KBM-7 (cell line): ENCODE measurements at regions not wholly inside any gene's neighbourhood (a gene's known extent, or its start where the extent isn't known, plus 50 kb on each side); places are given as distances from the start of the nearest gene placed in this dataset.
A peak's percentile ranks its signal among the peaks of the same experiment; 100 is the strongest.

Source experiments
- DNase-seq: peaks from one replicate; pipeline ENCODE4 v3.0.0-alpha.2; 2015
- in situ Hi-C: fragments of 300-500 bp; cut with MboI; formaldehyde crosslinking; loops from 2 replicates; pipeline ENCODE4 v1.14.3; 2020; ENCODE audit warnings: low sequenced_read_pairs, low pct_unique_long_range_greater_than_20kb, mixed read lengths

DNA sequence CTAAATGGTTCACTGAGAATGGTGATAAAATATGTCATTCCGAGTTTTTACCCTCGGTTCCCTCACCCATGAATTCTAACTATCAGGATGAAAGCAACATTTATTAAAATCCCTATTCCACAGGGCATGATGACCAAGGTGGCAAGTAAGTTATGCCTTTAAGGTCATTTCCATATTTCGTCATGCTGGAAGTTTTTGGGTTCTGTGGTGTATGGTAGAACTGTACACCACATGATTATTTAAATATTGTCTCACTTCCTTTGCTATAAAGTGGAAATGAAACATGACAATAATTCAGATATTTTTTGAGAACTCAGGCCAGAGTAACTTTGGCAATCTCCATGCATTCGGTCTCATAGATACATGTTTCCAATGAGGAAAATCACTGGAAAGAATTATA lies 68.5 kb upstream of the CARD18 start:
- DNase-seq: no peak
- in situ Hi-C loops: no loop called here

DNA sequence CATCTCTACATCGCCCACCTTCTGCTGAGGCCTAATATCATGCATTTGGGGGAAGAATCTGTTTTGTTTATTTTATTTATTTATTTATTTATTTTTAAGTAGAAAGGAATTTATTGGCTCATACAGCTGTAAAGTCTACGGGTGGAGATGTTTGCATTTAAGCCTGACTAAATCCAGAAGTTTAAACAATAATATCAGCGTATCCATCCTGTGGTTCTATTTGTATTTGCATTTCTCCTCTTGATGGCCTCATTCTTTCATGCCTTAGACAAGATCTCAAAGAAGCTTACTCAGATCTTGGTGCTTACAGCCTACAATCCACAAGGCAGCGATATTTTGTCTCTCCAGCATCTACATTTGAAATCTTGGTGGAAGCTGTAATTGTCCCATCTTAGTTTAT lies 67.1 kb upstream of the CARD18 start:
- no peak for DNase-seq
- in situ Hi-C loops: no loop called here

DNA sequence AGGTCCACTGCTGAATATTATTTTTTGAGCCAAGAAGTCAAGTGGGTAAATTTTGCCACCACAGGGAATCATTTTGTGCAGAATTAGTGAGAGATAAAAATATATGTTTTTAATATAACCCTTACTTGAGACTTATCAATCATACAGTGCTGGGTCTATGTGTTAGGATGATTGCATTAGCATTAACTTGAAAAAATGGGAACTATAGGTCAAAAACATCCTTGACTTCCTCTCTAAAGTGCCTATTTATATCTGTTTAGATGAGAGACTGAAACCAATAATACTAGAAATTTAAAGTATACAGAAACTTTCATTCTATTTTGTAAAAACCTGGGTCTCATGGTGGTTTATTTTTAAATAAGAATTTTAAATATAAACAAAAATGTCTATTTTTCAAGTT lies 65.1 kb upstream of the CARD18 start:
- DNase-seq: no peak
- in situ Hi-C loops: no loop called here

DNA sequence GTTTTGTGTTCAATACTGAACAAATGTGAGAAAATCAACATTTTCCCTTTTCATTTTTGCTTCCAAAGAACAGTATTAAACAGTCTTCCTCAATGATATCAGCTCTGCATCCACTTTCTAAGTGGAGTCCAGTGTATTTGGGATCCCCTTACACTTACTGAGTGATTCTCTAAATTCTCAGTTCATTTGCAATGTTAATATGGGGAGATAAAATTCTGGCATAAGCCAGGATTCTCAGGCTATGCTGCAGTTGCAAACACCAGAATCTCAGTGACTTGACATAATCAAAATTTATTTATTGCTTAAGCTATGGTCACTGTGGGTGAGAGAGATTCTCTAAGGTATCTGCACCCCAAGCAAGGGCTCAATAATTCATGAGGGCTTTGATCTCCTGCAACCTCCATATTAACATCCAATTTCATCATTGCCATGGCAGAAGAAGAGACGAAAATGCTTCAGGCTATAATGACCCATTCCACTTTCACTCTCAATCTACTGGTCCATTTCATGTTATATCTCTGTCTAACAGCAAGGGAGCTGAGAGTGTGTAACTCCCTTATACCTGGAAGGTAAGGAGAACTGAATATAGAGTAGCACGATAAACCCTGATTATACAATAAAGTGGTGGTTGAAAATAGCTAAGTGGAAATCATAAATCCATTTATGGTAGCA lies 64.1 kb upstream of the CARD18 start:
- in situ Hi-C loops: no loop called here
- DNase-seq: no peak

DNA sequence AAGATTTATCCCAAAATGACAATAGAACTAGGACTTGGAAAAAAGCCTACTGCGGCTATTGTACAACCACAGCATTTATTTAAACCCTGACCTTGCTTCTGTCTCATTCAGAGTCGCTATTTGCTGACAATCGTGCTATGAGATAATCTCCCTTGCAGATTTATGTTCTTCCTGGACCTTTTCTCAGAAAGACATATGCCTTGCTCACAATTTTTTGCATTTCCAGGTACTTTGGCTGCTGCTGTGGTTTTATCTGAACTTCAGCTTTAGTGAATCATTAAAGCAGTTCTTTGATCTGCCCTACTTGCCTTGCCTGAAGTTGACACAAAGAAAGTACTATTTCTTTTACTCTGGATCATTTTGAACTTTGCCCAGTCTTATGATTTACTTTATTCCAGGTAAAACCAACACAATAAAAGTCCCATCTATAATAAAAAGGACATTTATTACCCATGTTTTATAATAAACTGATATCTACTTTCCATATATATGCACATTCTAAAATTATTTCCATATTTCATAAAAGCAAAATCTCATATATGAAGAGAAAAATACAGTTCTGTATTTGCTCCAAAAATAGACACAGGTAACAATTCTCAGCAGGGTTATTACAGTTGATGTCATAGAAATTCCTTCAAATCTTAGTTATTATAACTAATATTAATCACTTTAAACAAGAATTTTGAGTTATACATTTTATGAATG lies 63.4 kb upstream of the CARD18 start:
- in situ Hi-C loops: no loop called here
- peak; percentile 15 for DNase-seq

DNA sequence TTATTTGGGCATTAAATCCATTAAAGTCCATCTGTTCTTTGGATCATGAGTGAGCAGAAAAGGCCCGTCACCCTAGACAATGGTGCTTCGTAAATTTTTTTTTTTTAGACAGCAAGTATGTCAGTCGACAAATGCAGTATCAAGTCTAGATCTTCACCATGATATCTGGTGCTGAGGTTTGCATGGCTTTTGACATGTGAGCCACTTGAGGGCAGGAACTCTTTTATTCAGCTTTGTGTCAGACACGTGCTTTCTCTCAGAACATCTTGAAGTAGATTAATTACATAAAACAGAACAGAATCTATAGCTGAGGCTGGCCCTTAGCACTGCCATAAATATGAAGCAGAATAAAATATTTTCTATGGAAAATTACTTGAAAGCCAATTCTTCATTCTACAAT lies 62.9 kb upstream of the CARD18 start:
- in situ Hi-C loops: no loop called here
- DNase-seq: no peak

DNA sequence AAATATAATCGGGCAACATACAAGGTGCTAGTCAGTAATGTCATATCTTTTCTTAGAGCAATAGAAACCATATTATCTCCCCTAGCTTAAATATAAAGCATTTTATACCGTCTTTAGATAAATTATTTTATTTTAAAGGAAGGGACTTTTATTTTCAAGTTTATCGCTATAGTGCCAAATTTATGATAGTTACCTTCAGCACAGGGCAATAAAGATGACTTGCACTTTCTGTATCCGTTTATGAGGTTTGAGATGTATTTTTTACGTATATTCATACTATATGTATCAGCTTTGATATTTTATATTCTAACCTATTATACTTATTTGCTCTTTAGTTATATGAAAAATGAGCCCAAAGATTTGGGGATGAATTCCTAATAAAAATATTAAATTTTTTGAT lies 61.6 kb upstream of the CARD18 start:
- no peak for DNase-seq
- in situ Hi-C loops: no loop called here

DNA sequence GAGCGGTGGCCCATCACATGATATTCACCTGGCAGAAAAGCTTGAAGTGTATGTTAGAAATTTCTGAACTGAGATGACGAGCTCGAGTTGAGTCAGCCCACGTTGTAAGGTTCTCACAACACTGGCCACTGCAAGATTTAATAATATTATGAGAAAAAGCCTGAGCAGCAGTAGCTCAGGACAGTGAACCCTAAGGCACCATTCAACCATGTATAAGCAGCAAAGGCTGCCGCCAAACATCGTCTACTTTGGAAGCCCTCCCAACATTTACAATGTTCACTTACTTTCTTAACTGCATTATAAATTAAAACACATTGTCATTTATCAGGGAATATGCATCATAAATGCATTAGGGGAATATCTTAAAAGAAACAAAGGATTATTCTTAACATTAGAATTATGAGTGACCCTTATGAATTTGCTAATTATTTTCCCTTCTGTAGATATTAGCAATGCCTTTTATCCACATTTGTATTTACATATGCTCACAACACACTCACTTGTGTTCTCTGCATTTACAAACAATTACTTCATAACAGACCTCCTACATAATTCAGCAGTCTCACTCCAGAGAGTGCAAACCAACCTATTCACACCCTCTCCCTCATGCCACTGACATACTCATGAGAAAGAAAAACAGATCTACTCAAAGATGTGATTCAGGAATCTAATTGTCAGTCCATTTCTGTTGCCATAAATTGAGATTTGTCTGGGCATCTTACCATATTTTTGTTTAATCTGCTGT lies 57.7 kb upstream of the CARD18 start:
- no peak for DNase-seq
- in situ Hi-C loops: no loop called here

DNA sequence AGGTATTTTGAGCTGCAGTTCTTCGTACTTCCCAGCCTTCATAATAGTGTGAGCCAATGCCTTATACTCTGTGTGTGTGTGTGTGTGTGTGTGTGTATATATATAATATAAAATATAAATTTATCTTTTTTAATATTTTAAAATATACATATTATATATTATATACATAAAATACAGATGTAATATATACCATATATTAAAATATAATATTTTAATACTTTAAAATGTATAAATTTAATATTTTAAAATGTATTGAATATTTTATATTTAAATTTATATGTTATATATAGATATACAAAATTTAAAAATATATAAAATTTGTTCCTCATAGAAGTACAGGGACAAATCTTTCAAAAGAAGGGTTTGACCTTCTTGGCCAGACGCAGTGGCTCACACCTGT lies 53.7 kb upstream of the CARD18 start:
- in situ Hi-C loops: no loop called here
- no peak for DNase-seq

DNA sequence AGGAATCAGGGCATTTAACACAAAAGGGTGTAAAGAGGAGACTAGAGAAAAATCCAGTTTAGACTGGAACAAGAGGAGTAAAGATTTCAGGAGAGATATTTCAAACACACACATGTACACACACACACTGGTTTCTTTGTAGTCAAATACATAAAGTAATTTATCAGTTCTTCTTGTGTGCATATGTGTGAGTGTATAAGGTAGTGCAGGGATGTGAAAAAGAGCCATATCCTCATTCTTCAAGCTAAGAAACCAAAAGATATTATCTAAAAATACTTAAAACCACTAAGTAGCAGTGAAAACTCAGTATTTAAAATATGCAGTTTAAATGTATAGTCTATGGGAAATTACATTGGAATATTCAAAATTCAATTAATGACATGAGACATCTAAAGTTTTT lies 52.5 kb upstream of the CARD18 start:
- DNase-seq: no peak
- in situ Hi-C loops: no loop called here

DNA sequence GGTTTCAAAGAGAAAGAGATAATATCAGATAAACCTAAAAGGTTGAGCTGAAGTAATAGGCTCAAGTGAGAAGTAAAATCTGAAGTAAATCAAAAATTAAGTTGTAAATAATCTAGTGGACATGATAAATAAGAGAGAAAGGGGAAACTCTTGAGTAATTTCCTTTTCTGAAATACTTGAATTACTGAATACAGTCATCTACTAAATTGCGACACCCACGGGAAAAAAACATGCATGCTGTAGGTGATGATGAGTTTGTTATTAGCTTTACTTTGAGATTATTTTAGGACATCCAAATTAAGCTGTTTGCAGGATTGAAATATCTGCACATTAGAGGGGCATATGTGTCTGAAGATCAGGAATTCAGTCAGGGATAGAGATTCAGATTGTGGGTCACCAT lies 50.0 kb upstream of the CARD18 start:
- in situ Hi-C loops: no loop called here
- no peak for DNase-seq
